GM21526 (cell line): ENCODE measurements at regions not wholly inside any gene's neighbourhood (a gene's known extent, or its start where the extent isn't known, plus 50 kb on each side); places are given as distances from the start of the nearest gene placed in this dataset.

Experiments used
- ATAC-seq: cut with Tn5 transposase; IDR thresholded peaks from one replicate; pipeline ENCODE4 v1.9.1; 2021; ENCODE audit warnings: moderate library complexity; ENCODE audit not compliant: unreplicated experiment, low FRiP score

GRCh38 chr15:39495871-39496840 is 84.7 kb upstream of the THBS1 start:
- no peak for ATAC-seq

GRCh38 chr15:39497016-39497758 is 83.7 kb upstream of the THBS1 start:
- no peak for ATAC-seq

GRCh38 chr15:39497759-39498565 is 82.9 kb upstream of the THBS1 start:
- ATAC-seq, result no peak

- no peak for ATAC-seq
These were observed 82.2 kb upstream of the THBS1 start for GRCh38 chr15:39498629-39499028.

GRCh38 chr15:39499042-39499441 is 81.8 kb upstream of the THBS1 start:
- no peak for ATAC-seq

- no peak for ATAC-seq
These were observed 81.2 kb upstream of the THBS1 start for GRCh38 chr15:39499681-39500080.

- no peak for ATAC-seq
These were observed 79.4 kb upstream of the THBS1 start for GRCh38 chr15:39501366-39502081.

GRCh38 chr15:39502082-39502447 is 78.8 kb upstream of the THBS1 start:
- no peak for ATAC-seq

- no peak for ATAC-seq
These were observed 78.2 kb upstream of the THBS1 start for GRCh38 chr15:39502611-39503195.

GRCh38 chr15:39503526-39503925 is 77.4 kb upstream of the THBS1 start:
- no peak for ATAC-seq

GRCh38 chr15:39504808-39505207 is 76.1 kb upstream of the THBS1 start:
- ATAC-seq, result no peak

GRCh38 chr15:39506146-39506545 is 74.7 kb upstream of the THBS1 start:
- ATAC-seq, result no peak

GRCh38 chr15:39508536-39508935 is 72.3 kb upstream of the THBS1 start:
- ATAC-seq, result no peak

- ATAC-seq, result no peak
These were observed 70.7 kb upstream of the THBS1 start for GRCh38 chr15:39510001-39510701.

GRCh38 chr15:39511000-39511915 is 69.6 kb upstream of the THBS1 start:
- ATAC-seq, result no peak

GRCh38 chr15:39511916-39512260 is 69.0 kb upstream of the THBS1 start:
- ATAC-seq, result no peak

- no peak for ATAC-seq
These were observed 68.2 kb upstream of the THBS1 start for GRCh38 chr15:39512643-39513042.

- no peak for ATAC-seq
These were observed 66.9 kb upstream of the THBS1 start for GRCh38 chr15:39513936-39514335.
